ENCODE measurements at regions not wholly inside any gene's neighbourhood (a gene's known extent, or its start where the extent isn't known, plus 50 kb on each side); places are given as distances from the start of the nearest gene placed in this dataset.
A peak's percentile ranks its signal among the peaks of the same experiment; 100 is the strongest.
"Not testable (repeated sequence)": the region's sequence is repeated elsewhere in the genome, so short reads cannot be mapped to it uniquely, and the experiment has no call there.

DNA sequence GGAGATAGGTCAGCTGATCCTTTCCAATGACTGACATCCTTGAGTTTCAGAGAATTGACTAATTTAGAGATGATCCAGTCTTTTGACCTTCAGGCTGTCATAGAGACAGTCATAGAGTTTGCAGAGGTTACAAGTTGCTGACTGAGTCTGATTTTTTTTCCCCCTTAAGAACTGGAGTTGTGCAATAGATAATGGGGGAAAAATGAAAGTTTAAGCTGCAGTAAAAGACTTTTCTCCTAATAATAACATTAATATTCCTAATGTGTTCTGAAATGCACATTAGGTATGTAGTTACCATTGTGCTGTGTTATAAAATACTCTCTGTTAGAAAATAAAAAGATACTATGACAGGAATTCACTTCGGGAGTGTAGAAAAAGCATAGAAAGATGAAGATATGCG, 876.9 kb upstream of the RAG2 start:
- DNase-seq, result no peak

DNA sequence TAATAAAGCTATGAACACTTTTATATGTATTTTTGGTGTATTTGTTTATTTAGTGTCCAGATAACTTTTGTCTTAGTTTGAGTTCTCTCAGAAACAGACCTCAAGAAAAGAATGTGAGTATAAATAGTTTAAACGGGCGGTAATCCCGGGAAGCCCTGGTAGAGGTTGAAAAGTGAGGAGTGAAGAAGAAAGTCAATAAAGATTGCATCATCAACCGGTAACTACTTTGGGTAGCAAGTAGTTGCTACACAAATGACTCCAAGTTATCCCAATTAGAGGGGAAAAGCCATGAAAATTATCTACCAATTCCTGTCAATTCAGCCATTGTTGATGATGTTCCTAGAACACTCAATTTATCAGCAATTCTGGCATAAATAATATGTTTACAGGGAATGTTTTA, 870.3 kb upstream of the RAG2 start:
- no peak for DNase-seq

DNA sequence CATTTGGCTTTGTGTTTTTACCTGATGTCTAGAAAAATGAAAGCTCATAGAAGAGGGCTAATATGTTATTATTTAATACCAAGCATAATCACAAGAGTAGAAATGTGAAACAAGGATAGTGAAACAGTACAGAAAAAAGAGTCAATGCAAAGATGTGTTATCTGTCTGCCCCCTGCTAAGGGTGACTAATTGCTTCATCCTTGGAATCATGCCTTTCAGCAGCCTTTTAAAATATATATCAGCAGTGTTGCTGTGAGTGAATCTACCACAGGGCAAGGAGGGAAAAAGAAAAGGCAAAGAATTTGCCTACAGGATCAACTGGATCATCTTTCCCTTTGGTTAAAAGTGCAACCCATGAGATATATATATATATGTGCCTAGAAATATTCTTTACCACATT, 867.2 kb upstream of the RAG2 start:
- DNase-seq, result no peak

DNA sequence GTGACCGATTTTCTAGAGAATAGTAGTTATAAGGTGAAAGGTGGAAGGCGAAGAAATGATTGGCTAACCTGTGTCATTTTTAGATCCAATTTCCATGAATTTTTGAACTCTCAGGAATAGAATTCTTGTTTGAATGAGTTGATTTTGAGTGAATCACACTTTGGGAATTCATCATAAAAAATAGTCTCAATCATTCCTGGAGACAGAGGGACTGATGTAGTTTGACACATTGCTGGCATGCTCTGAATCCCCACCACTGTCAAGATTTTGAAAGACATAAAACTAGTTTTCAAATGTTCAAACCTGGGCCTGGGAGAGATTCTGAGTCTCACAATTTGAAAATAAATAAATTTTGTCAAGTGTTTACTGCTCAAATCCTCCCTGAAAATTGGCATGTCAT, 861.4 kb upstream of the RAG2 start:
- DNase-seq, result no peak

DNA sequence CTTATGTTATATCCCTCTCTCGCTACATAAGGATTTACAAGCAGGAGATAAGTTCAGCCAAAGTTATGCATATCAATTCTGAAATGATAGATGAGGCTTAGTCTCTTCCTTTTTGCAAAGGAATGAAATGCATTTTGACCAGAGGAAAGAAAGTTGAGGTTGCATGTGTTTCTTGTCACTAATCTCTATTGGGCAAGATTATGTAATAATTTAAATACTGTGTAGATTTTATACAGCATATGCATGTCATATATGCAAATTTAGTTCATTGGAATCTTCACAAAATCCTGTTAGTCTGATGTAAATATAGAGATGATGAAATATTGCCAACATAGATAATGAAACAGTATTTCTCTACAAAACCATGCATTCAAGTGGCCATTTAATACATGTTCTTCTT, 858.7 kb upstream of the RAG2 start:
- DNase-seq, result no peak

DNA sequence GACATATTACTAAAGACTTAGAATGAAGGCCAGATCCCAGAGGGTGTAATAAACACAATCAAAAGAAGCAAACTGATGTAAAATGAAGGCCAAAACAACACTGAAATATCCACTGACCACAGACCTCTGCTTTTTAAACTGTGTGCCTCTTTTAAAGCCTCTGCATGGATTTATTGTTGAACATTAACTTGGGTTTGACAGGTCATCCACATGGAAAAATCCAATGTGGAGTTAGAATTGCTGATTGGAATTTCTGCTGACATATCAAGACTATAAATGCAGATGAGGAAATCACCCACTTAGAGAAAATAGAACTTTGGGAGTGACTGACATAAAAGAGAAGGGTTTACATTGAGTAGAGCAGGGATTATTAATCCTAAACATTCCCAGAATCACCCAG, 853.9 kb upstream of the RAG2 start:
- no peak for DNase-seq

DNA sequence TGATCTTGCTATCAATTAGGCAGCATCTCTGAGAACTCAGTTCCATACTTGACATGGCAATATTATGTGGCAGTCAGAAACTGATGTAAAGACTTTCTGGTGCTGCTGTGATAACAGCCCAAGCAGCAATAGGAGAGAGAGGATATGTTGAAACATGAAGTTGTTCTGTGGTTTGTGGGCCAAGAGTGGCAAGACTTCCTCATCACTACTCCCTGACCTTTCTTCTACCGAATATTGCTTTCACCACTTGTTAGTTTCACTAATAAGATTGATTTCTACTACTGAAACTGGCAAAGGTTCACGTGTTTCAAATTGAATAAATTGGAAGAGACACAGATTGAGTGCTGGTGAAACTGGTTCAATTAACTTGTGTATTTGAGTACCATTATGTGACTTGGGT, 852.6 kb upstream of the RAG2 start:
- DNase-seq, result no peak

DNA sequence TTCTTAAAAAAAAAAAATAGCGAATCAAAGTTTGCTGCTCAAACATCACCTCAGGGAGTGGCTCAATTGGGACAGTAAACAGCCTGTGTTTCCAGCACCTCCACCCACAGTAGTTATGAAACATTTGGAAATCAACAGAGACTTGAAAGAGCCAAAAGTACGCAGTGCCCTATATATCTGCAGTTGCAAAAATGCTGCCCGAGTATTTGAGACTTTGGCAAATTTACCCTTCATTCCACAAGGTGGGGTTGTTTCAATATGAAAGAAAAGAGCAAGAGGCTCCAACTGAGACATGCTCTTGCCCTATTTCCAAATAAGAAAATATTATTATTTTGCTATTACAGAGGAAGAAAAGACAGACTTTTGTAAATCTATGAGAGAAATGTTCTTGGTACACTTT, 851.1 kb upstream of the RAG2 start:
- DNase-seq, result peak; percentile 2 to 53

DNA sequence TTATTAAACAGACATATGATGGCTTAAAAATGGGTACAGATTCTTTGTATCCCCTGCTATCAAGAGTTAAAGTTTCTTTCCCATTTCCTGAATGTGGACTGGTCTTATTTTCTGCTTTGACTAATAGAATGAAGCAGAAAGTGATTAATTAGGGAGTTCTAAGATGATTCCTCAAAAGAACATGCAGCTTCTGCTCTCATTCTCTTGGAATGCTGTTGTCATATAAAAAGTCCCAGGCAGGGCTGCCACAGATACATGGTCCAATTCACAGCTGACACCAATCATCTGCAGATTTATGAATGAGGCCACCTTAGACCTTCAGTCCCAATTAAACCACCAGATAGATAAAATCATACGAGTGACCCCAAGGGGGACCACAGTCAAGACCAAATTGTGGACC, 844.5 kb upstream of the RAG2 start:
- no peak for DNase-seq

DNA sequence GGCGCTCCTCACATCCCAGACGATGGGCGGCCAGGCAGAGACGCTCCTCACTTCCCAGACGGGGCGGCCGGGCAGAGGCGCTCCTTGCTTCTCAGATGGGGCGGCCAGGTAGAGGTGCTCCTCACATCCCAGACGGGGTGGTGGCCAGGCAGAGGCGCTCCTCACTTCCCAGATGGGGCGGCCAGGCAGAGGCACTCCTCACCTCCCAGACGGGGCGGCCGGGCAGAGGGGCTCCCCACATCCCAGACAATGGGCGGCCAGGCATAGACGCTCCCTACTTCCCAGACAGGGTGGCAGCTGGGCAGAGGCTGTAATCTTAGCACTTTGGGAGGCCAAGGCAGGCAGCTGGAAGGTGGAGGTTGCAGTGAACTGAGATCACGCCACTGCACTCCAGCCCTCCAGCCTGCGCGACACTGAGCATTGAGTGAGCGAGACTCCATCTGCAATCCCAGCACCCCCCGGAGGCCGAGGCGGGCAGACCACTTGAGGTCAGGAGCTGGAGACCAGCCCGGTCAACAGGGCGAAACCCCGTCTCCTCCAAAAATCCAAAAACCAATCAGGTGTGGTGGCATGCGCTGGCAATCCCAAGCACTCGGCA, 833.7 kb upstream of the RAG2 start:
- DNase-seq, result not testable (repeated sequence)

DNA sequence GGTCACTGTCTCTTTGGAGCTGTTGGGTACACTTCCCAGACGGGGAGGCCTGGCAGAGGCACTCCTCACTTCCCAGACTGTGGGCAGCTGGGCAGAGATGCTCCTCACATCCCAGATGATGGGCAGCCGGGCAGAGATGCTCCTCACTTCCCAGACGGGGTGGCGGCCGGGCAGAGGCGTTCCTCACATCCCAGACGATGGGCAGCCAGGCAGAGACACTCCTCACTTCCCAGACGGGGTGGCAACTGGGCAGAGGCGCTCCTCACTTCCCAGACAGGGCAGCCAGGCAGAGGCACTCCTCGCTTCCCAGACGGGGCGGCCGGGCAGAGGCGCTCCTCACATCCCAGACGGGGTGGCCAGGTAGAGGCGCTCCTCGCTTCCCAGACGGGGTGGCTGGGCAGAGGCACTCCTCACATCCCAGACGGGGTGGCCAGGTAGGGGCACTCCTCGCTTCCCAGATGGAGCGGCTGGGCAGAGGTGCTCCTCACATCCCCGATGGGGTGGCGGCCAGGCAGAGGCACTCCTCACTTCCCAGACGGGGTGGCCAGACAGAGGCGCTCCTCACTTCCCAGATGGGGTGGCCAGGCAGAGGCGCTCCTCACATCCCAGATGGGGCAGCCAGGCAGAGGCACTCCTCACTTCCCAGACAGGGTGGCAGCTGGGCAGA, 833.1 kb upstream of the RAG2 start:
- not testable (repeated sequence) for DNase-seq

DNA sequence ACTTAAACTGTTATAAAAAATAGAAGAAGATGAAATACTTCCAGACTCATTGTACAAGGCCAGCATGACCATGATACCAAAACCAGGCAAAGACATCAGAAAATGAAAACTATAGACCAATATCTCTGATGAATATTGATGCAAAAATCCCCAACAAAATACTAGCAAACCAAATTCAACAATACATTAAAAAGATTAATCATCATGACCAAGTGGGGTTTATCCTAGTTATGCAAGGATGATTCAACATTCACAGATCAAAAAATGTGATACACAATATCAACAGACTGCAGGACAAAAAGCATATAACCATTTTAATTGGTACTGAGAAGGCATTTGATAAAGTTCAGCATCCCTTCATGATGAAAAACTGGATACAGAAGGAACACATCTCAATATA, 824.5 kb upstream of the RAG2 start:
- DNase-seq, result no peak

DNA sequence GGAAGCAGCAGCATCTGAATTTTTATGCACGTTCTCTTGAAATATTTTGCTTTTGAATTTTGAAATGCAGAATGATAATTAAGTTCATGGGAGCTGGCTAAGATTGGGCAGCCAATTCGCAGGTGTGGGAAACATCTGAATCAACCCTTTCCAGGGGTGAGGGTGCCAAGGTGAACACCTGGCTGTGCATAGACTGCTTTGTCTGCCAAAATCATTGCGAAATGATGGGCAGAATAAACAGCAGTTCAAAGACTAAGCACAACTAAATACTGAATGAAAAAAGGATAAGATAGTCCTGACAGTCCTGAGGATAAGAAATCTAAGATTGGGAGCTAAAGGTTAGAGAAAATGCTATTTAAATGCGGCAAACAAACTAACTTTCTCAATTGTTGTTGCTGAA, 813.3 kb upstream of the RAG2 start:
- DNase-seq, result no peak

DNA sequence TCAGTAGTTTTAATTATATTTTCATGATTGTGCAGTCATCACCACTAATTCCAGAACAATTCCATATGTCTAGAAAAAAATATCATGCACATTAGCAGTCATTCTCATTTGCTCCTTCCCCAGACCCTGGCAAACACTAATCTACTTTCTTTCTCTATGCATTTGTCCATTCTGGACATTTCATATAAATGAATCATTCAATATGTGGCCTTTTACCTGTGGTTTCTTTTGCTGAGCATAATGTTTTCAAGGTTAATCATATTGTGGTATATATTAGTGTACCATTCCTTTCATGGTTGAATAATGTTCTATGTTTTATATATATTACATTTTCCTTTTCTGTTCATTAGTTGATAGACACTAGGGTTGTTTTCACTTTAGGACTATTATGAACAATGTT, 811.1 kb upstream of the RAG2 start:
- DNase-seq, result no peak

DNA sequence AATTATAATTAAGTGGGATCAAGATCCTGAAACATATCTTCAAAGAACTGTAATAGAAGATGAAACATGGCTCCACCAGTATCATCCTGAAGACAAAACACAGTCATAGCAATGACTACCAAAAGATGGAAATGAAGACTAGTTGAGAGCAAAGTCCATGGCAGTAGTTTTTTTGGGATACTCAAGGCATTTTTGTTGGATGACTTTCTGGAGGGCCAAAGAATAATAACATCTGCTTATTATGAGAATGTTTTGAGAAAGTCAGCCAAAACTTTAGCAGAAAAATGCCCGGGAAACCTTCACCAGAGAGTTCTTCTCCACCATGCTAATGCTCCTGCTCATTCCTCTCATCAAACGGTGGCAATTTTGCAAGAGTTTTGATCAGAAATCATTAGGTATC, 809.4 kb upstream of the RAG2 start:
- no peak for DNase-seq

DNA sequence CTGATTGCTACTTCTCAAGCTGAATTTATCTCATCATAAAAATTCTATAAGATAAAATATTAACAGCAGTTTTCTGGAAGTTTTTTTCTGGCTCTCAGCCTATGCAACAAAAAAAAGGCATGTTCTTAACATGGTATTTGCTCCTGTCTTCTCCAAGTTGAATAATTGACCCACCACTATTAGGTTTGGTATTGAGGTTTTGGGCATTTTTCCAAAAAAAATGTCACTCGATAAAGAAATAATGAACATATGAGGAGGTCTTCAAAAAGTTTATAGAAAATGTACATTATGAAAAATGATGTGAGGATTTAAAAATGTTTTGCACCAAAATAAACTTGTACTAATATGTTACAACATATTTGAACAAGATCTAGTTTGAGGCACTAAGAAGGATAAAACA, 808.6 kb upstream of the RAG2 start:
- DNase-seq, result no peak

DNA sequence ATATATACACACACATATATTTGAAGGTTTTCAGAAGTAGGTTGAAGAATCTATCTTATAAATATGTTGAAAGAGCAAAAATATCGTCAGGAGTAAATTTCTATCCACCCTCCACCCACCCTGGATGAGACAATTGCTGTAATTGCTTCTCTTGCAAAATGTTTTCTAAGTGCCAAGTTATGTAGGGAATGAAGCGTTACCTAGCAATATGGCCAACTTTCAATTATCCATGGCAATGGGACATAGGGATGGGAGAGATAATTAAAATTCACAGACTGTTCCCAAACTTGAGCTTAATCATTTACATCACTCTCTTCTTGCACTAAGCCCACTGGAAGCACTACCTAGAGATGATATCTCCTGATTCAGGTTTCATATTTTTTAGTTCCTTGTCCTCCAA, 806.2 kb upstream of the RAG2 start:
- DNase-seq, result peak in 1 of 2 donors; percentile 3

DNA sequence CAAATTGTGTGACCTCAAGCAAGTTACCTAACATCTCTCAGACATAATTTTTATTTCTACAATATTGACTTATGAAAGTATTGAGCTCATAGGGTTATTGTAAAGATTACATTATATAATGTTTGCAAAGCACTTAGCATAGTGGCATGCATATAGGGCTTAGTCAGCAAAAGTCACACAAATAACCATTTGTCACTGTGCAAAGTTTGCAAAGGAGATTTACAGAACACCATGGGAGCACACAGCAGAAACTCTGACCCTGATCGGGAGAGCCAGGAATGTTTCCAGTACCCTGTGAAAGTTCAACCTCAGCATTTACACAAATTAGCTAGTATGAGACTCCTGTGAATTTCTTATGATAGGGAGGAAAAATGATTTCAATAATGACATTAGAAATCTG, 804.6 kb upstream of the RAG2 start:
- no peak for DNase-seq

DNA sequence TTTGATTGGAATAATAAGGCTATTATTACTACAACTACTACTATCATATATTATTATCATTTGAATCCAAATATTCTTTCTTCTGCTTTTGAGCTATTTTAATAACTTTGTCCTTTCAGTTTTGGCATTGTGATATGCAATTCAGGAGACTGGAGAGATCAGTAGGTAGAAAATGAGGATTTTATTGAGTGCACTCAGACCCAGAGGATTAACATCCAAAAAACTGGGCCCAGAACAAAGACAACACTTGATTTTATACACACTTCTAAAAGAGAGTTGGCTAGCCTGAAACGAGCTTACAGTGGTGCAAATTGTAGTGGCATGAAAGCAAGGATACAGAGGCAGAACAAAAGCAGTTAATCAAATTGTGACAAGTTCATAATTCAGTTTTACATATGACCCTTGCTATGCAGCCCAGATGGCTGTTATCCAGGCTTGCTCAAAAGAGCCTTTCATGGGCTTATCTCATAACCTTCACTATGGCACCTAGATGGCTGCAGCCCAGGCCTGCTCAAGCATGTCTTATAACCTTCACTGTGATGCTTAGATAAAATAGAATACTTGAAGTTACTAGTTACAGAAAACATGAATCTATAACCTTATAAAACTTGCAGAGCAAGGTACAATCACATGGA, 796.3 kb upstream of the RAG2 start:
- DNase-seq, result no peak

DNA sequence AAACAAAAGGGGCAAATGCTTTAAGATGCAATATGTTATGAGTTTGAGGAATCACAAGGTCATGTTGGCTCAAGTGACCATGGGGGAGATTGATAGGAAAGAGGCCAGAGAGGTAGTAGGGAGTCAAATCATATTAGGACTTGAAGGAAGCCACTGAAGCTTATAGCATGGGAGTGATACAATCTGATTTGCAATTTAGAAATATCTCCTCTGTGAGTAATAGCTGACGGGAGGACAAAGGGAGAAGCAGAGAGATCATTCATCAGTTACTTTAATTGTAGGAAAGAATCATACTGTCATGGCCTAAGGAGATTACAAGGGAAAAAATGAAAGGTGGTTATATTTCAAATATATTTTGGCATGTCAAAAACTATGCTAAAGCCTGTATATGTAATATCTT, 793.6 kb upstream of the RAG2 start:
- no peak for DNase-seq

DNA sequence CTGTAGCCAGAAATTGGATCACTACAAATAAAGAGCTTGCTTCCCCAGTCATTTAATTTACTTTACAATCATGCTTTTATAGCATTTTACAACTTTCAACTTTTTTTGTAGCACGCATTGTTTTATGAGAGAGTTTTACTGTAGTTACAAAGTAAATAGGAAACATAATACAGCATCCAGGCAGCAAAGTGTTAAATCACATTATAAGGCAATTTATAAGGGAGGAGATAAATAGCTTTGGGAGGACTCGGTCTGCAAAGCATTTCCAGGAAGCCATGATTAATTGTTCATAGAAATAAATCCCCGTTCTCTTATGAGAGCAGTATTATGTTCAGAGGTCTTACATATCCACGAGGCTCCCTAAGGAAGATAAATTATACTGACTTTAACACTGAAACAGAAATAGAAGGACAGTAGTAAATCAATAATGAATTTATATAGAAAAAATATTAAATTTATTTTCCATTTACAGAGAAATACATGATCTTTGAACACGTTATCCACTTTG, 792.6 kb upstream of the RAG2 start:
- DNase-seq, result no peak

DNA sequence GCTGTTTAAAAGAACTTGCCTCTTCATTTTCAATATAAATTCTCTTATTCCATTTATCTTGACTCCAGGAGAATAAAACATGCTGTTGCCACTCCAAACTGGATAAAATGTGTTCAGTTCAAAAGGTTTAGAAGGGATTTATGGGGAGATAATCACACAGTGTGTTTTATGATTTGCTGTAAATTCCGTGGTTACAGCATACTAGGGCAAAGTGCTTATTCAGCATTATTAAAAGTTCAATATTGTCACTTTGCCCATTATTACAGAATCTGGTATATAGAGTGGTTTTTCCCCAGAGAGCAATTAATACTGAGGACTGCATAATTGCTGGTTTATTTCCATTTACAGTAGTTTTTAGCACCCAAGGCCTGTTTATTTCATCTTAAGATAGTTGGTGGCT, 780.9 kb upstream of the RAG2 start:
- DNase-seq, result no peak

DNA sequence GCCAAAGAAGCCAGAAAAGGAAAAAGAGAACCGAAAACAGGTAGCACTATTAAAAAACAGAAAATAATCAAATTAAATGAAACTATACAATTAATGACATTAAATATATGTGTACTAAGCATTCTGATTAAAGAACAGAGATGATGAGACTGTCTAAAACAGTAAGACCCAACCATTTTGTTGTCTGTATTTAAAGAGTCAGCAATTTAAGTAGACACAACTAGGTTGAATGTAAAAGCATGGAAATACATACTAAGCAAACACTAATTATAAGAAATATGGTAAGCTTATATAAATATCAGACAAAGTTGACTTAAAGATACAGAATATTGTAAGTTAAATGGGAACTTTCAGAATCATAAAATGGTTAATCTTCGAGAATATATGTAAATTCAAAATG, 774.6 kb upstream of the RAG2 start:
- DNase-seq, result no peak

DNA sequence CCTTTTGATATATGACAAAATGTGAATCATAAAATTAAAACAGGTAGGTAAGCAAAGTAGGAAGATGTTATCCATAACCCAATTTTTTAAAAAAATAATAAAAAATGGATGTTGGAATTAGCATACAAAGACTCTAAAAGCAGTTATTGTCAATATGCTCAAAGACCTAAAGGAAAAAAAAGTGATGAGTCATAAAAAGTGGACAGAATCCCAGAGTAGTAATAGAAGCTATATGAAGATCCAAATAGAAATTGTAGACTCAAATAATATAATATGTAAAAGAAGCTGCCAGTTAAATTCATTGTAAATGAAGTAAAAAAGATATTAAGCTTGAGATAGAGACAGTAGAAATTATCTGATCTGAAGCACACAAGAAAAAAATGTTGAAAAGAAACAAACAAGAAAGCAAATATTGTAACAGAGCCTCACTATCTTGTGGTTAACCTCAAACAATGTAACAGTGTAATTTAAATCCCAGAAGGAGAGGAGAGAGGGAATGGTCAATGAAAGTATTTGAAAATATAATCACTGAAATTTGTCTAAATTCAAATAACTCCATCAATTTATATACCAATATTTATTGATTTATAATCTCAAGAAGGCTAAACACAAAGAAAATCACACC, 773.4 kb upstream of the RAG2 start:
- DNase-seq, result no peak
